D341Med (cell line): ENCODE measurements at regions not wholly inside any gene's neighbourhood (a gene's known extent, or its start where the extent isn't known, plus 50 kb on each side); places are given as distances from the start of the nearest gene placed in this dataset.
"Not testable (repeated sequence)": the region's sequence is repeated elsewhere in the genome, so short reads cannot be mapped to it uniquely, and the experiment has no call there.

Experiments
- DNase-seq: peaks from one replicate; pipeline ENCODE4 v3.0.0; 2012; ENCODE audit warnings: low spot score

GRCh38 chr5:12757035-12757434 lies 852.8 kb upstream of the CTNND2 start:
- no peak for DNase-seq

- DNase-seq = no peak
Measured at GRCh38 chr5:12745537-12745936, 841.3 kb upstream of the CTNND2 start.

- no peak for DNase-seq
Measured at GRCh38 chr5:12743582-12743981, 839.3 kb upstream of the CTNND2 start.

- DNase-seq = no peak
Measured at GRCh38 chr5:12730354-12730753, 826.1 kb upstream of the CTNND2 start.

GRCh38 chr5:12716664-12717063 lies 812.4 kb upstream of the CTNND2 start:
- no peak for DNase-seq

GRCh38 chr5:12707560-12707959 lies 803.3 kb upstream of the CTNND2 start:
- DNase-seq = no peak

- DNase-seq = no peak
Measured at GRCh38 chr5:12704955-12705354, 800.7 kb upstream of the CTNND2 start.

- DNase-seq = no peak
Measured at GRCh38 chr5:12703254-12703653, 799.0 kb upstream of the CTNND2 start.

- DNase-seq = no peak
Measured at GRCh38 chr5:12695651-12696050, 791.4 kb upstream of the CTNND2 start.

- DNase-seq = no peak
Measured at GRCh38 chr5:12691330-12691729, 787.1 kb upstream of the CTNND2 start.

- DNase-seq = no peak
Measured at GRCh38 chr5:12690361-12690760, 786.1 kb upstream of the CTNND2 start.

GRCh38 chr5:12683249-12683648 lies 779.0 kb upstream of the CTNND2 start:
- DNase-seq = no peak

GRCh38 chr5:12679731-12680130 lies 775.5 kb upstream of the CTNND2 start:
- DNase-seq = no peak

GRCh38 chr5:12675959-12676358 lies 771.7 kb upstream of the CTNND2 start:
- no peak for DNase-seq

- no peak for DNase-seq
Measured at GRCh38 chr5:12672141-12672540, 767.9 kb upstream of the CTNND2 start.

GRCh38 chr5:12669326-12669725 lies 765.1 kb upstream of the CTNND2 start:
- DNase-seq = no peak

GRCh38 chr5:12668564-12668963 lies 764.3 kb upstream of the CTNND2 start:
- DNase-seq = no peak

- DNase-seq = not testable (repeated sequence)
Measured at GRCh38 chr5:12667818-12668217, 763.6 kb upstream of the CTNND2 start.

- not testable (repeated sequence) for DNase-seq
Measured at GRCh38 chr5:12665772-12666171, 761.5 kb upstream of the CTNND2 start.

- DNase-seq = no peak
Measured at GRCh38 chr5:12662545-12663314, 758.5 kb upstream of the CTNND2 start.

GRCh38 chr5:12661617-12662370 lies 757.5 kb upstream of the CTNND2 start:
- DNase-seq = no peak

- not testable (repeated sequence) for DNase-seq
Measured at GRCh38 chr5:12660279-12661107, 756.2 kb upstream of the CTNND2 start.

GRCh38 chr5:12659686-12660085 lies 755.4 kb upstream of the CTNND2 start:
- no peak for DNase-seq
